Hepatocyte (in vitro differentiated cells): ENCODE measurements at regions not wholly inside any gene's neighbourhood (a gene's known extent, or its start where the extent isn't known, plus 50 kb on each side); places are given as distances from the start of the nearest gene placed in this dataset.

Experiments used
- DNase-seq: peaks from one replicate; pipeline ENCODE4 v3.0.0-alpha.2; 2016; ENCODE audit warnings: low spot score
- H2AFZ ChIP-seq: fragments of 200-600 bp; sonication (generic); 2 replicates; pipeline ENCODE4 v1.6.0; 2016; ENCODE audit warnings: antibody characterized with exemption, mild to moderate bottlenecking
- H3K27ac ChIP-seq: fragments of 200-600 bp; sonication (generic); 2 replicates; pipeline ENCODE4 v1.5.1; 2016; ENCODE audit warnings: mild to moderate bottlenecking
- H3K27me3 ChIP-seq: fragments of 200-600 bp; sonication (generic); 2 replicates; pipeline ENCODE4 v1.6.1; 2016
- H3K36me3 ChIP-seq: fragments of 200-600 bp; sonication (generic); replicated peaks from 2 replicates; pipeline ENCODE4 v1.5.1; 2016; ENCODE audit warnings: low read depth; ENCODE audit not compliant: insufficient read depth
- H3K4me1 ChIP-seq: fragments of 200-600 bp; sonication (generic); 2 replicates; pipeline ENCODE4 v1.5.1; 2016; ENCODE audit warnings: mild to moderate bottlenecking, moderate library complexity; ENCODE audit not compliant: insufficient read depth
- H3K4me2 ChIP-seq: fragments of 200-600 bp; sonication (generic); 2 replicates; pipeline ENCODE4 v1.6.0; 2016
- H3K4me3 ChIP-seq: fragments of 200-600 bp; sonication (generic); 2 replicates; pipeline ENCODE4 v1.5.1; 2016; ENCODE audit warnings: mild to moderate bottlenecking
- H3K79me2 ChIP-seq: fragments of 200-600 bp; sonication (generic); 2 replicates; pipeline ENCODE4 v1.6.0; 2017; ENCODE audit warnings: mild to moderate bottlenecking
- H3K9me2 ChIP-seq: fragments of 200-600 bp; sonication (generic); replicated peaks from 2 replicates; pipeline ENCODE4 v1.6.0; 2017; ENCODE audit warnings: mild to moderate bottlenecking; ENCODE audit not compliant: insufficient read depth
- H3K9me3 ChIP-seq: fragments of 200-600 bp; sonication (generic); 2 replicates; pipeline ENCODE4 v1.5.1; 2016; ENCODE audit warnings: low read depth, mild to moderate bottlenecking
- H4K20me1 ChIP-seq: fragments of 200-600 bp; sonication (generic); 2 replicates; pipeline ENCODE4 v1.6.0; 2016; ENCODE audit warnings: mild to moderate bottlenecking; ENCODE audit not compliant: insufficient read depth, poor library complexity, severe bottlenecking
- CTCF ChIP-seq: fragments of 200-600 bp; sonication (generic); IDR thresholded peaks from 2 replicates; pipeline ENCODE4 v1.5.1; 2016; ENCODE audit warnings: antibody characterized with exemption, mild to moderate bottlenecking; ENCODE audit not compliant: poor library complexity
- EZH2 ChIP-seq: fragments of 200-600 bp; sonication (generic); IDR thresholded peaks from 2 replicates; pipeline ENCODE4 v1.6.1; 2016; ENCODE audit warnings: antibody characterized with exemption, mild to moderate bottlenecking, borderline replicate concordance
- EZH2phosphoT487 ChIP-seq: fragments of 200-600 bp; sonication (generic); IDR thresholded peaks from one replicate; pipeline ENCODE4 v1.6.1; 2018; ENCODE audit warnings: antibody characterized with exemption, mild to moderate bottlenecking, low read depth, moderate library complexity; ENCODE audit not compliant: unreplicated experiment, severe bottlenecking
- WGBS: methylation state at CpG from one replicate; pipeline ENCODE4 v1.1.6; 2016; ENCODE audit warnings: low lambda C conversion rate; ENCODE audit errors: missing lambda C conversion rate; 5-methylcytosine and 5-hydroxymethylcytosine counted together

- 75% methylated on average over 3 of the region's 3 CpGs for WGBS
- Histone ChIP-seq H4K20me1 (no peaks in the 10 kb centered on the region), H2AFZ (no peak overlapping the region), H3K27ac (no peak overlapping the region), H3K79me2 (no peaks in the 10 kb centered on the region), H3K36me3 (no peaks in the 10 kb centered on the region), H3K4me1 (peaks cover 5% of the 10 kb centered on the region), H3K27me3 (no peaks in the 10 kb centered on the region), H3K4me2 (no peak overlapping the region), H3K4me3 (no peak overlapping the region), H3K9me2 (no peaks in the 10 kb centered on the region), H3K9me3 (no peaks in the 10 kb centered on the region)
- DNase-seq = no peak
- TF ChIP-seq CTCF = no peak
- TF ChIP-seq EZH2 = no peak
- no peak for TF ChIP-seq EZH2phosphoT487
Observed at GRCh38 chr3:26087751-26088150, 297.9 kb downstream of the OXSM start.

- TF ChIP-seq EZH2phosphoT487 (no peak), CTCF (no peak), EZH2 (no peak)
- no peaks in the 10 kb centered on the region for H4K20me1 ChIP-seq
- no peak overlapping the region for H2AFZ ChIP-seq
- H3K9me3 ChIP-seq = no peaks in the 10 kb centered on the region
- no peak overlapping the region for H3K4me2 ChIP-seq
- no peak for DNase-seq
- 42% methylated on average over 1 of the region's 1 CpG for WGBS
- no peaks in the 10 kb centered on the region for H3K9me2 ChIP-seq
- H3K4me1 ChIP-seq = peaks cover 5% of the 10 kb centered on the region
- no peak overlapping the region for H3K4me3 ChIP-seq
- H3K27ac ChIP-seq = no peak overlapping the region
- no peaks in the 10 kb centered on the region for H3K36me3 ChIP-seq
- no peaks in the 10 kb centered on the region for H3K79me2 ChIP-seq
- H3K27me3 ChIP-seq = no peaks in the 10 kb centered on the region
Observed at GRCh38 chr3:26089249-26089648, 299.4 kb downstream of the OXSM start.

- TF ChIP-seq EZH2 (no peak), CTCF (no peak), EZH2phosphoT487 (no peak)
- whole genome bisulfite sequencing = 91% methylated on average over 2 of the region's 2 CpGs
- H3K27me3 ChIP-seq = no peaks in the 10 kb centered on the region
- no peak overlapping the region for H2AFZ ChIP-seq
- no peaks in the 10 kb centered on the region for H3K9me2 ChIP-seq
- no peaks in the 10 kb centered on the region for H3K79me2 ChIP-seq
- H3K27ac ChIP-seq = no peak overlapping the region
- no peaks in the 10 kb centered on the region for H3K9me3 ChIP-seq
- DNase-seq = no peak
- H3K4me3 ChIP-seq = no peak overlapping the region
- peaks cover 5% of the 10 kb centered on the region for H3K4me1 ChIP-seq
- H3K4me2 ChIP-seq = no peak overlapping the region
- no peaks in the 10 kb centered on the region for H3K36me3 ChIP-seq
- H4K20me1 ChIP-seq = no peaks in the 10 kb centered on the region
Observed at GRCh38 chr3:26090589-26090988, 300.7 kb downstream of the OXSM start.

GRCh38 chr3:26091096-26091495 lies 301.2 kb downstream of the OXSM start:
- H3K27ac ChIP-seq = peak overlapping the region; percentile 17
- no peaks in the 10 kb centered on the region for H3K9me2 ChIP-seq
- H3K4me3 ChIP-seq = no peak overlapping the region
- no peak overlapping the region for H2AFZ ChIP-seq
- H3K4me2 ChIP-seq = no peak overlapping the region
- no peaks in the 10 kb centered on the region for H3K9me3 ChIP-seq
- no peak for TF ChIP-seq EZH2
- no peak for TF ChIP-seq EZH2phosphoT487
- TF ChIP-seq CTCF = no peak
- H3K27me3 ChIP-seq = no peaks in the 10 kb centered on the region
- peaks cover 5% of the 10 kb centered on the region for H3K4me1 ChIP-seq
- H4K20me1 ChIP-seq = no peaks in the 10 kb centered on the region
- DNase-seq = no peak
- H3K36me3 ChIP-seq = no peaks in the 10 kb centered on the region
- H3K79me2 ChIP-seq = no peaks in the 10 kb centered on the region
